Retinal pigment epithelial cell (primary cell): ENCODE measurements at regions not wholly inside any gene's neighbourhood (a gene's known extent, or its start where the extent isn't known, plus 50 kb on each side); places are given as distances from the start of the nearest gene placed in this dataset.

ENCODE experiments used
- DNase-seq: peaks from one replicate; pipeline ENCODE4 v3.0.0-alpha.2; 2010; ENCODE audit warnings: low read depth
- H3K4me3 ChIP-seq: 2 replicates; pipeline ENCODE4 v1.5.1; 2011; ENCODE audit warnings: mild to moderate bottlenecking, low read length, control low read depth, moderate library complexity
- TF ChIP-seq, protein P1 (sequence below): conservative IDR thresholded peaks from 2 replicates; pipeline ENCODE4 v1.5.1; 2011; ENCODE audit warnings: low read depth, low read length, control low read depth, inconsistent platforms

DNA sequence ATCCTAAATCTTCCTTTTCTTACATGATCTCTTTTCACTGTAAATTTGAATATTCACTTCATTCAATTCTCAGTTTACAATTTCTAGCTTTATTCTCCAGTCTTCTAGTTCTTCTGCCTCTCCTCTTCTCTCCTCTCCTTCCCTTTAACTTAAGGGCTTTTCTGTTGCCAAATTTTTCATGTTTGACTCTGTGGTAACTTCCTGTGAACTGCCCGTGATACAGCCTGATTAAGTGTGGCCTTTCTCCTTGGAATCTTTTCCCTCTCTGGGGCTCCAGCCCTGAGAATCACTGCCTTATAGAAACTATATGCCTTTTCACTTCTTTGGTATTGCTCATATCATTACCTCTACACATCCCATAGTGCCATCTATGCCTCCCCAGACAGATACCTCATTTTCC, 1923.8 kb upstream of the CELF4 start:
- no peak overlapping the region for H3K4me3 ChIP-seq
- TF ChIP-seq, protein P1, sequence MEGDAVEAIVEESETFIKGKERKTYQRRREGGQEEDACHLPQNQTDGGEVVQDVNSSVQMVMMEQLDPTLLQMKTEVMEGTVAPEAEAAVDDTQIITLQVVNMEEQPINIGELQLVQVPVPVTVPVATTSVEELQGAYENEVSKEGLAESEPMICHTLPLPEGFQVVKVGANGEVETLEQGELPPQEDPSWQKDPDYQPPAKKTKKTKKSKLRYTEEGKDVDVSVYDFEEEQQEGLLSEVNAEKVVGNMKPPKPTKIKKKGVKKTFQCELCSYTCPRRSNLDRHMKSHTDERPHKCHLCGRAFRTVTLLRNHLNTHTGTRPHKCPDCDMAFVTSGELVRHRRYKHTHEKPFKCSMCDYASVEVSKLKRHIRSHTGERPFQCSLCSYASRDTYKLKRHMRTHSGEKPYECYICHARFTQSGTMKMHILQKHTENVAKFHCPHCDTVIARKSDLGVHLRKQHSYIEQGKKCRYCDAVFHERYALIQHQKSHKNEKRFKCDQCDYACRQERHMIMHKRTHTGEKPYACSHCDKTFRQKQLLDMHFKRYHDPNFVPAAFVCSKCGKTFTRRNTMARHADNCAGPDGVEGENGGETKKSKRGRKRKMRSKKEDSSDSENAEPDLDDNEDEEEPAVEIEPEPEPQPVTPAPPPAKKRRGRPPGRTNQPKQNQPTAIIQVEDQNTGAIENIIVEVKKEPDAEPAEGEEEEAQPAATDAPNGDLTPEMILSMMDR = no peak
- no peak for DNase-seq

DNA sequence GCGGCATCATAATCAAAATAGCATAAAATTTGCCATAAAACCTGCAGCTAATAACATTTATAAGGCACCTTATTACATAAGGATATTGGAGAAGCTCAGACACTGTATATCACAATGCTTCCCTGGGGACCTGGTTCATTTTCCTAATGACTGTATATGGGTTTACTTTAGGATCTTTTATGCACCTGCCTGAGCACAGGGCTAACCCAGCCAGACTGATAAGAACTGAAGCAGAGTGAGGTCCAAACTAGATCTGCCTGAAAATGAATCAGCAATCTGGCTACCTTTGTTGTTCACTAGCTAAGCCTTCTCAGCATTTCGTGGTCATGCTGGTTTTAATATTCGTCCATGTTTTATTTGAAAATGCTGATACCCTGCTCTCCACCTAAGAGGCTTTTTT, 1922.3 kb upstream of the CELF4 start:
- DNase-seq = no peak
- no peak overlapping the region for H3K4me3 ChIP-seq
- TF ChIP-seq, protein P1 = no peak

DNA sequence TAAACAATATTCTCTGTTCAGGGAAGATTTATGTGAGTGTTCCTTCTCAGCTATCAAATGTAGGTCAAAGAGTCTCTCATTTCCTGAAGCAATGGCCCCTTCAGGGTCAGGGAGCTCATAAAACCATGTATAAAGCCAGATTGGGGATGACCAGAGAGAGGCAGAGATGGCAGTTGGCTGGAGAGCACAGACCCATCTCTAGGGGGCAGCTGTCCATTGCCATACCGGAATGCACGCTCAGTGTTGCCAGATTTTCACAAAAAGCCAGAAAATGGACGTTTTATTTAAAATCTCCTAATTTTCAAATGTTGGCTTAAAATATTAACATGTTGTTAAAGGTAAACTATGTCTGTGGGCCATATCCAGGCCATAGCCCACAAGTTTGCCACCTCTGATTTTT, 1920.7 kb upstream of the CELF4 start:
- H3K4me3 ChIP-seq = no peak overlapping the region
- DNase-seq = no peak
- TF ChIP-seq, protein P1 = no peak

DNA sequence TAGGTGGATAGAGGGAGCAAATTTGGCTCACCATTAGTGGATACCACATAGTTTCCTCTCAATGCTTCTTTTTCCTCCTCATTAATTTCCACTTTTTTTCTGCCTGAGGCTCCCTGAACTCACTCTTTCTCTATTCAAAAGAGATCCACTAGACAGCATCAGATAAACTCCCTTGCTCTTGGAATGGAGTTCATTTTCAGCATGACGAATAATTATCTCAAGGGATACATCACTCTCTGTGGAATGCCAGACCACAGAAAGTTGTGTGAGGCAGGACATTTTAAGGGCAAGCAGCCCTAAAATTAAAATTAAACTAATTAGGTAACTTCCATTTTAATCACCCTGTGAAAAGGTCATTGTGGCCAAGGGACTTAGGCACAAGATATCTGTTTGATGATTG, 1920.1 kb upstream of the CELF4 start:
- TF ChIP-seq, protein P1 = no peak
- DNase-seq = no peak
- H3K4me3 ChIP-seq = no peak overlapping the region

DNA sequence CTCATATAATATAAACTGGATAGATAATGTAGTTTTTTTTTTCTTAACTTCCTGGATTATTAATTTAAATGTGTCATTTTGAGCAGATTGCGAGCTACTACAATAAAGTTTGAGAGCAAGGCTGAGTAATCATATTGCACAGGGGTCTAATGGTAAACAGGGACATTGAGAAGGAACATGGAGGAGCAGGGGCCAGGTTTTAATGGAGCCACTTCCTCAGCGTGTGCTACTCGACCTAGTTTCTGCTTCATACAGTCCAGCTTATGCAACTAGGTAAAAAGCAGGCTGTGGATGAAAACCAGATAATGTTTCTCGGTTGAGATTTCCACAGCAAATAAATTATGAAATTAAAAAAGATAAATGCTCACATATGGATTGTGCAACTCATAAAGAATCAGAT, 1915.7 kb upstream of the CELF4 start:
- TF ChIP-seq, protein P1 = no peak
- H3K4me3 ChIP-seq = no peak overlapping the region
- DNase-seq = no peak

DNA sequence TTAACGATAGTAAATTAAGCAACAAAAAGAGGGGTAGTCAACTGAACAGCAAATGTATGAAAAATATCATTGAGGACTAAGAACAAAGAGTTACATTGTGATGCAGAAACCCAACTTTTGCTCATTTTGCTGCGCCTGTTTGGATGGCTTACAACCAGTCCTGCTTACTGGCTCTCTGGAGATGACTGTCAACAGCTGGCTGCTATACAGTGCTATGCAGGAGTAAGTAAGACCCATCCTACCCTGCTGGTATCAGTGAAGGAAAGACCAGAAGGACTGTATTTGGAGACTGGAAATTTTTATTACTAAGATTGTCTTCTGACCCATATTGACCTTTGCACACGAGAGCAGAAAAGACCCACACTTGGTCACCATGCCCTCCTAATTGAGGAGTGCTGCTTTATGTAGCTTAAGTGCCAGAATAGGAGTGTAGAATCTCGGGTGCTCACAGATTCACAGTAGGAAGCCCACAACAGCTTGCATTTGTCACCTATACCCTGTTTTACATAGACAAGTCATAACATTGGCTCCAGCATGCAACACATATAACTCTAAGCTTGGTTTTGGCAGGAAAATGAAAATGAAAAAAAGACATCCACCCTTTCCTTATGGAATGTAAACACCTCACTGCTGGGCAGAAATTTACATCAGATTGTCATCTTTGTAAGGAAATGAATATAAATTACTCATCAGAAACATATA, 1915.0 kb upstream of the CELF4 start:
- H3K4me3 ChIP-seq = no peak overlapping the region
- DNase-seq = no peak
- TF ChIP-seq, protein P1 = no peak

DNA sequence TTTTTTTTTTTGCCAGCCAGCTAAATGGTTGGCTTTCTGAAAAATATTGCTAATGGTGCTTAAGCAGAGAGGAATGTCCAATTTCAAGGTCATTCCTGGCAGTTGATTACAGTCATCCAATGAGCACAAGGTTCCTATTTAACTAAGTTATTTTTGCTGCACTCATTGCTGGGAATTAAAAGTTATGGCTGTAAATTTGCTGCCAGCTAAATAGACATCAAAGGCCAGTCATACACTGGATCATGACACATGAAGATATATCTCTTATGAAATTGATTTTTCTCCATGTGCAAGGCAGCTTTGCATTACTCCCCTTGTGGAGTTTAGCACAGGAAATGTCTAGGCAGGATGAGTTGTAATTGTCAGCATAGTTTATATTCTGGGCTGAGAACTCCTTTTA, 1898.4 kb upstream of the CELF4 start:
- no peak for DNase-seq
- TF ChIP-seq, protein P1 = no peak

More for the DNA sequence above, 1898.4 kb upstream of the CELF4 start:
- H3K4me3 ChIP-seq = no peak overlapping the region
